ENCODE measurements at regions not wholly inside any gene's neighbourhood (a gene's known extent, or its start where the extent isn't known, plus 50 kb on each side); places are given as distances from the start of the nearest gene placed in this dataset.

- TF ChIP-seq CTCF (IDR thresholded peaks at IDR 0.05; ENCODE audit: insufficient read depth, low read length) (no peak), POLR2AphosphoS5 (IDR thresholded peaks at IDR 0.05; ENCODE audit: low read depth) (no peak)
Observed at GRCh38 chr12:107580750-107581618, 104.6 kb upstream of the PWP1 start.

Data from HL-60 (cell line).